Activated CD4-positive, alpha-beta T cell treated with anti-CD3 and anti-CD28 coated beads, Interleukin-2, Interleukin-6, amounts not matched to agents 100 ng/mL and 50 ng/mL, durations not matched to agents 16 hours and 8 hours (primary cell): ENCODE measurements at regions not wholly inside any gene's neighbourhood (a gene's known extent, or its start where the extent isn't known, plus 50 kb on each side); places are given as distances from the start of the nearest gene placed in this dataset.

ENCODE experiments used
- DNase-seq: peaks from one replicate; pipeline ENCODE4 v3.0.0-alpha.2; 2020

- DNase-seq, result no peak
Measured at GRCh38 chr3:102194001-102194400, 240.8 kb upstream of the ZPLD1 start.

- DNase-seq, result no peak
Measured at GRCh38 chr3:102194760-102195159, 240.1 kb upstream of the ZPLD1 start.

GRCh38 chr3:102195198-102195948 lies 239.4 kb upstream of the ZPLD1 start:
- no peak for DNase-seq

- no peak for DNase-seq
Measured at GRCh38 chr3:102200126-102200525, 234.7 kb upstream of the ZPLD1 start.

- DNase-seq, result no peak
Measured at GRCh38 chr3:102200560-102200959, 234.3 kb upstream of the ZPLD1 start.

- DNase-seq, result no peak
Measured at GRCh38 chr3:102205647-102206046, 229.2 kb upstream of the ZPLD1 start.

- DNase-seq, result no peak
Measured at GRCh38 chr3:102206511-102207031, 228.2 kb upstream of the ZPLD1 start.

- no peak for DNase-seq
Measured at GRCh38 chr3:102207151-102207571, 227.7 kb upstream of the ZPLD1 start.

- no peak for DNase-seq
Measured at GRCh38 chr3:102215166-102215565, 219.6 kb upstream of the ZPLD1 start.

GRCh38 chr3:102223132-102223531 lies 211.7 kb upstream of the ZPLD1 start:
- DNase-seq, result no peak

GRCh38 chr3:102224171-102224570 lies 210.6 kb upstream of the ZPLD1 start:
- DNase-seq, result no peak

GRCh38 chr3:102225005-102225404 lies 209.8 kb upstream of the ZPLD1 start:
- DNase-seq, result no peak

- peak; percentile 24 for DNase-seq
Measured at GRCh38 chr3:102225407-102226132, 209.2 kb upstream of the ZPLD1 start.

- peak; percentile 13 for DNase-seq
Measured at GRCh38 chr3:102226463-102226862, 208.4 kb upstream of the ZPLD1 start.

GRCh38 chr3:102229062-102229655 lies 205.7 kb upstream of the ZPLD1 start:
- peak; percentile 79 for DNase-seq

- DNase-seq, result no peak
Measured at GRCh38 chr3:102230057-102230456, 204.8 kb upstream of the ZPLD1 start.

GRCh38 chr3:102233881-102234280 lies 200.9 kb upstream of the ZPLD1 start:
- no peak for DNase-seq

- DNase-seq, result no peak
Measured at GRCh38 chr3:102235679-102236078, 199.1 kb upstream of the ZPLD1 start.

- no peak for DNase-seq
Measured at GRCh38 chr3:102237181-102237580, 197.6 kb upstream of the ZPLD1 start.

- DNase-seq, result no peak
Measured at GRCh38 chr3:102237838-102238237, 197.0 kb upstream of the ZPLD1 start.

- DNase-seq, result no peak
Measured at GRCh38 chr3:102238362-102238761, 196.5 kb upstream of the ZPLD1 start.

GRCh38 chr3:102240720-102241119 lies 194.1 kb upstream of the ZPLD1 start:
- DNase-seq, result no peak

GRCh38 chr3:102248981-102249705 lies 185.7 kb upstream of the ZPLD1 start:
- no peak for DNase-seq
